ENCODE measurements at regions not wholly inside any gene's neighbourhood (a gene's known extent, or its start where the extent isn't known, plus 50 kb on each side); places are given as distances from the start of the nearest gene placed in this dataset.

- Histone ChIP-seq H2AFZ (ENCODE audit: low read length) (no peak overlapping the region), H3K4me1 (ENCODE audit: insufficient read depth, low read length, severe bottlenecking) (no peaks in the 10 kb centered on the region), H3K9me3 (ENCODE audit: low read length) (peaks cover 4% of the 10 kb centered on the region; the same call in 1 of the 2 replicates), H3K27ac (ENCODE audit: low read depth, low read length, poor library complexity, severe bottlenecking) (no peak overlapping the region), H3K27me3 (ENCODE audit: insufficient read depth, low read length) (no peaks in the 10 kb centered on the region), H3K9me2 (ENCODE audit: low read depth, low read length) (no peaks in the 10 kb centered on the region), H4K20me1 (ENCODE audit: insufficient read depth, low read length) (no peaks in the 10 kb centered on the region), H3K36me3 (ENCODE audit: insufficient read depth, low read length) (no peaks in the 10 kb centered on the region), H3K9ac (ENCODE audit: low read length) (no peak overlapping the region), H3F3A (ENCODE audit: insufficient read depth, low read length) (no peaks in the 10 kb centered on the region), H3K79me2 (ENCODE audit: insufficient read depth, low read length) (no peaks in the 10 kb centered on the region), H3K4me2 (ENCODE audit: low read length) (no peak overlapping the region), H3K4me3 (ENCODE audit: low read depth, low read length, poor library complexity, severe bottlenecking) (no peak overlapping the region)
- no peak for TF ChIP-seq EZH2 (IDR thresholded peaks at IDR 0.05; ENCODE audit: borderline replicate concordance, low read length)
- TF ChIP-seq, protein P1, sequence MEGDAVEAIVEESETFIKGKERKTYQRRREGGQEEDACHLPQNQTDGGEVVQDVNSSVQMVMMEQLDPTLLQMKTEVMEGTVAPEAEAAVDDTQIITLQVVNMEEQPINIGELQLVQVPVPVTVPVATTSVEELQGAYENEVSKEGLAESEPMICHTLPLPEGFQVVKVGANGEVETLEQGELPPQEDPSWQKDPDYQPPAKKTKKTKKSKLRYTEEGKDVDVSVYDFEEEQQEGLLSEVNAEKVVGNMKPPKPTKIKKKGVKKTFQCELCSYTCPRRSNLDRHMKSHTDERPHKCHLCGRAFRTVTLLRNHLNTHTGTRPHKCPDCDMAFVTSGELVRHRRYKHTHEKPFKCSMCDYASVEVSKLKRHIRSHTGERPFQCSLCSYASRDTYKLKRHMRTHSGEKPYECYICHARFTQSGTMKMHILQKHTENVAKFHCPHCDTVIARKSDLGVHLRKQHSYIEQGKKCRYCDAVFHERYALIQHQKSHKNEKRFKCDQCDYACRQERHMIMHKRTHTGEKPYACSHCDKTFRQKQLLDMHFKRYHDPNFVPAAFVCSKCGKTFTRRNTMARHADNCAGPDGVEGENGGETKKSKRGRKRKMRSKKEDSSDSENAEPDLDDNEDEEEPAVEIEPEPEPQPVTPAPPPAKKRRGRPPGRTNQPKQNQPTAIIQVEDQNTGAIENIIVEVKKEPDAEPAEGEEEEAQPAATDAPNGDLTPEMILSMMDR (IDR thresholded peaks at IDR 0.05; ENCODE audit: low read length), result no peak
Measured at GRCh38 chr1:199261328-199261727, 622.5 kb downstream of the PTPRC start.

DNA sequence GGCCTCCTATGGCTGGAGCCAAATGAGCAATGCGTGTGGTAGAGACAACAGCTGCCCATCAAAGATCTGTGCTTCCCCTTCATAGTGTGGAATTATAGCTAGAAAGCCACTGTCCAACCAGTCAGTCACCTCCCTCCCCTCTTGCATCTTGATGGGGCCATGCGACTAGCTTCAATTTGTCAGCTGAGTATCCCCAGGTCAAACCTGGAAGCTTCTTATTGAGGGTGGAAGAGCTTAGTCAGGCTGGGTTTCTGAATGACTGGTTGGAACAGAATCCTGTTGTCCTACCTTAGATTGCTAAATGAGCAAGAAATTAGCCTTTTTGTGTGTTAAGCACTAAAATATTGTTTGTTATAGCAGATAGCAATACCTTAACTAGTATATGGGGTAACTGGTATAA is 625.4 kb downstream of the PTPRC start:
- H4K20me1 ChIP-seq (ENCODE audit: insufficient read depth, low read length), result no peaks in the 10 kb centered on the region
- 0 out of 2 replicates have a peak, but pooled peaks cover 2% of the 10 kb centered on the region for H3K9me3 ChIP-seq (ENCODE audit: low read length)
- H3K4me1 ChIP-seq (ENCODE audit: insufficient read depth, low read length, severe bottlenecking), result no peaks in the 10 kb centered on the region
- no peaks in the 10 kb centered on the region for H3K9me2 ChIP-seq (ENCODE audit: low read depth, low read length)
- no peak overlapping the region for H2AFZ ChIP-seq (ENCODE audit: low read length)
- H3F3A ChIP-seq (ENCODE audit: insufficient read depth, low read length), result no peaks in the 10 kb centered on the region
- H3K9ac ChIP-seq (ENCODE audit: low read length), result no peak overlapping the region
- no peak overlapping the region for H3K27ac ChIP-seq (ENCODE audit: low read depth, low read length, poor library complexity, severe bottlenecking)
- H3K4me3 ChIP-seq (ENCODE audit: low read depth, low read length, poor library complexity, severe bottlenecking), result no peak overlapping the region
- H3K79me2 ChIP-seq (ENCODE audit: insufficient read depth, low read length), result no peaks in the 10 kb centered on the region
- H3K4me2 ChIP-seq (ENCODE audit: low read length), result no peak overlapping the region
- no peaks in the 10 kb centered on the region for H3K36me3 ChIP-seq (ENCODE audit: insufficient read depth, low read length)
- H3K27me3 ChIP-seq (ENCODE audit: insufficient read depth, low read length), result no peaks in the 10 kb centered on the region
- TF ChIP-seq, protein P1 (IDR thresholded peaks at IDR 0.05; ENCODE audit: low read length), result no peak
- TF ChIP-seq EZH2 (IDR thresholded peaks at IDR 0.05; ENCODE audit: borderline replicate concordance, low read length), result no peak

DNA sequence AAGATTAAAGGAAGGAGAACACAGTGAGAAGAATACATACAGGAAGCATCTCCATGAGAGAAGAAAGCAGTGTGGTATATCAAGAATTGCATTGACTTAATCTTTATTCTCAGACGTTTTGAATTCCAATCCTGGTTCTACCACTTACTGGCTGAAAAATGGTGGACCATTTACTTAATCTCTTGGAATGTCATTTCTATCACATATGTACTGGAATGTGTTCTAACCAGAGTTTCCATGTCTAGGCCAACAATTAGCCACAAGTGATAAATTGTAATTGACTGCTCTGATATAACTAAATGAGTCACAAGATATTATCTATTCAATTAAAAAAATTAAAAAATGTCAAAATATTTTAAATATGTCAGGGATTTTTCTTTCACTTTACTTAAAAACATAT is 626.1 kb downstream of the PTPRC start:
- no peak overlapping the region for H3K9ac ChIP-seq (ENCODE audit: low read length)

More for the DNA sequence above, 626.1 kb downstream of the PTPRC start:
- H3K4me3 ChIP-seq (ENCODE audit: low read depth, low read length, poor library complexity, severe bottlenecking), result no peak overlapping the region
- H3K36me3 ChIP-seq (ENCODE audit: insufficient read depth, low read length), result no peaks in the 10 kb centered on the region
- no peak overlapping the region for H2AFZ ChIP-seq (ENCODE audit: low read length)
- H3K9me3 ChIP-seq (ENCODE audit: low read length), result no peaks in the 10 kb centered on the region
- H3K9me2 ChIP-seq (ENCODE audit: low read depth, low read length), result no peaks in the 10 kb centered on the region
- H3F3A ChIP-seq (ENCODE audit: insufficient read depth, low read length), result no peaks in the 10 kb centered on the region
- TF ChIP-seq EZH2 (IDR thresholded peaks at IDR 0.05; ENCODE audit: borderline replicate concordance, low read length), result no peak
- TF ChIP-seq, protein P1 (IDR thresholded peaks at IDR 0.05; ENCODE audit: low read length), result no peak
- H3K27ac ChIP-seq (ENCODE audit: low read depth, low read length, poor library complexity, severe bottlenecking), result no peak overlapping the region
- H3K27me3 ChIP-seq (ENCODE audit: insufficient read depth, low read length), result no peaks in the 10 kb centered on the region
- no peaks in the 10 kb centered on the region for H4K20me1 ChIP-seq (ENCODE audit: insufficient read depth, low read length)
- no peaks in the 10 kb centered on the region for H3K79me2 ChIP-seq (ENCODE audit: insufficient read depth, low read length)
- H3K4me1 ChIP-seq (ENCODE audit: insufficient read depth, low read length, severe bottlenecking), result no peaks in the 10 kb centered on the region
- no peak overlapping the region for H3K4me2 ChIP-seq (ENCODE audit: low read length)

Measured in OCI-LY1 (cell line).